GM23248 (cell line): ENCODE measurements at regions not wholly inside any gene's neighbourhood (a gene's known extent, or its start where the extent isn't known, plus 50 kb on each side); places are given as distances from the start of the nearest gene placed in this dataset.
"Not testable (repeated sequence)": the region's sequence is repeated elsewhere in the genome, so short reads cannot be mapped to it uniquely, and the experiment has no call there.

Experiments used
- DNase-seq: peaks from one replicate; pipeline ENCODE4 v3.0.0-alpha.2; 2015
- H2AFZ ChIP-seq: fragments of 200-600 bp; sonication (generic); 2 replicates; pipeline ENCODE4 v1.6.1; 2016; ENCODE audit warnings: antibody characterized with exemption
- H3F3A ChIP-seq: fragments of 200-600 bp; sonication (generic); 2 replicates; pipeline ENCODE4 v1.6.1; 2016; ENCODE audit warnings: mild to moderate bottlenecking, antibody characterized with exemption, mixed run types; ENCODE audit not compliant: insufficient read depth
- H3K27ac ChIP-seq: fragments of 200-600 bp; sonication (generic); 2 replicates; pipeline ENCODE4 v1.5.1; 2016; ENCODE audit warnings: mild to moderate bottlenecking
- H3K27me3 ChIP-seq: fragments of 200-600 bp; sonication (generic); replicated peaks from 2 replicates; pipeline ENCODE4 v1.6.1; 2016; ENCODE audit warnings: mild to moderate bottlenecking; ENCODE audit not compliant: insufficient read depth
- H3K36me3 ChIP-seq: fragments of 200-600 bp; sonication (generic); 2 replicates; pipeline ENCODE4 v1.6.1; 2016; ENCODE audit warnings: low read depth, mild to moderate bottlenecking
- H3K4me1 ChIP-seq: fragments of 200-600 bp; sonication (generic); 2 replicates; pipeline ENCODE4 v1.6.1; 2016; ENCODE audit warnings: mild to moderate bottlenecking; ENCODE audit not compliant: insufficient read depth
- H3K4me2 ChIP-seq: fragments of 200-600 bp; sonication (generic); one replicate; pipeline ENCODE4 v1.6.1; 2016; ENCODE audit warnings: mild to moderate bottlenecking; ENCODE audit not compliant: unreplicated experiment
- H3K4me3 ChIP-seq: fragments of 200-600 bp; sonication (generic); 2 replicates; pipeline ENCODE4 v1.5.1; 2016; ENCODE audit warnings: mild to moderate bottlenecking
- H3K79me2 ChIP-seq: fragments of 200-600 bp; sonication (generic); 2 replicates; pipeline ENCODE4 v1.6.1; 2016; ENCODE audit warnings: mild to moderate bottlenecking; ENCODE audit not compliant: insufficient read depth
- H3K9ac ChIP-seq: fragments of 200-600 bp; sonication (generic); 2 replicates; pipeline ENCODE4 v1.6.1; 2016; ENCODE audit warnings: mild to moderate bottlenecking
- H3K9me2 ChIP-seq: fragments of 200-600 bp; sonication (generic); 2 replicates; pipeline ENCODE4 v1.6.1; 2016; ENCODE audit warnings: mixed run types, mild to moderate bottlenecking, moderate library complexity; ENCODE audit not compliant: insufficient read depth
- H3K9me3 ChIP-seq: fragments of 200-600 bp; sonication (generic); one replicate; pipeline ENCODE4 v1.6.1; 2017; ENCODE audit warnings: low read depth
- H4K20me1 ChIP-seq: fragments of 200-600 bp; sonication (generic); 2 replicates; pipeline ENCODE4 v1.6.0; 2016; ENCODE audit not compliant: insufficient read depth
- EZH2 ChIP-seq: fragments of 200-600 bp; sonication (generic); IDR thresholded peaks from 2 replicates; pipeline ENCODE4 v1.6.1; 2018; ENCODE audit warnings: antibody characterized with exemption, mild to moderate bottlenecking; ENCODE audit not compliant: insufficient read depth, poor library complexity, severe bottlenecking
- EZH2phosphoT487 ChIP-seq: fragments of 200-600 bp; sonication (generic); IDR thresholded peaks from 2 replicates; pipeline ENCODE4 v1.6.1; 2018; ENCODE audit warnings: antibody characterized with exemption, moderate library complexity, mild to moderate bottlenecking, low read depth; ENCODE audit not compliant: insufficient read depth
- WGBS, 2 experiments: methylation state at CpG; one replicate each; pipeline ENCODE4 v1.1.6; 2015 to 2017; ENCODE audit warnings: low lambda C conversion rate in 2 of 2, low coverage in 1 of 2; ENCODE audit errors: missing lambda C conversion rate in 2 of 2; 5-methylcytosine and 5-hydroxymethylcytosine counted together
- in situ Hi-C: fragments of 300-500 bp; cut with MboI; formaldehyde crosslinking; loops from 2 replicates; pipeline ENCODE4 v1.15.0; 2020

- Histone ChIP-seq H2AFZ (no peak overlapping the region), H3K4me1 (peaks cover 9% of the 10 kb centered on the region), H3K9me2 (no peaks in the 10 kb centered on the region), H3K27ac (peak overlapping the region; percentile 46), H3K9ac (no peak overlapping the region), H4K20me1 (no peaks in the 10 kb centered on the region), H3K4me2 (peak overlapping the region; percentile 54), H3F3A (peaks cover 6% of the 10 kb centered on the region), H3K36me3 (no peaks in the 10 kb centered on the region), H3K9me3 (no peaks in the 10 kb centered on the region), H3K4me3 (no peak overlapping the region), H3K79me2 (no peaks in the 10 kb centered on the region), H3K27me3 (no peaks in the 10 kb centered on the region)
- peak; percentile 22 for DNase-seq
- 16 to 25% methylated on average over 5 to 6 of the region's 6 CpGs for WGBS, 2 experiments
- no peak for TF ChIP-seq EZH2phosphoT487
- in situ Hi-C loops: loop anchor here (25.0 kb wide), 1 partner anchor 750 kb away; the partner anchor contains the start of gene ANOS1
Measured at GRCh38 chrX:7987160-7988012, 60.2 kb upstream of the PNPLA4 start.

GRCh38 chrX:7986738-7987137 lies 59.5 kb upstream of the PNPLA4 start:
- not testable (repeated sequence) for H4K20me1 ChIP-seq, H3K4me2 ChIP-seq, H3K4me1 ChIP-seq, H2AFZ ChIP-seq, H3K36me3 ChIP-seq, H3K9me3 ChIP-seq, DNase-seq, H3K9ac ChIP-seq, H3K4me3 ChIP-seq, H3K9me2 ChIP-seq, H3F3A ChIP-seq, H3K27ac ChIP-seq, H3K27me3 ChIP-seq, H3K79me2 ChIP-seq
- in situ Hi-C loops: loop anchor here (25.0 kb wide), 1 partner anchor 751 kb away; the partner anchor contains the start of gene ANOS1
- WGBS, 2 experiments: 95 to 98% methylated on average over 8 to 9 of the region's 9 CpGs

GRCh38 chrX:7985568-7985967 lies 58.4 kb upstream of the PNPLA4 start:
- TF ChIP-seq EZH2phosphoT487 (no peak), EZH2 (no peak)
- Histone ChIP-seq H3K27ac (no peak overlapping the region), H3K79me2 (no peaks in the 10 kb centered on the region), H3K4me2 (no peak overlapping the region), H3K9me2 (no peaks in the 10 kb centered on the region), H3F3A (peaks cover 6% of the 10 kb centered on the region), H3K4me3 (no peak overlapping the region), H3K9me3 (no peaks in the 10 kb centered on the region), H2AFZ (no peak overlapping the region), H4K20me1 (no peaks in the 10 kb centered on the region), H3K27me3 (no peaks in the 10 kb centered on the region), H3K9ac (no peak overlapping the region), H3K4me1 (peaks cover 9% of the 10 kb centered on the region), H3K36me3 (no peaks in the 10 kb centered on the region)
- in situ Hi-C loops: loop anchor here (25.0 kb wide), 1 partner anchor 752 kb away; the partner anchor contains the start of gene ANOS1
- DNase-seq: peak; percentile 39

GRCh38 chrX:7983581-7983980 lies 56.4 kb upstream of the PNPLA4 start:
- H3K27me3 ChIP-seq: no peaks in the 10 kb centered on the region; the same call in 1 of the 2 replicates
- H3K79me2 ChIP-seq: no peaks in the 10 kb centered on the region
- DNase-seq: no peak
- H3F3A ChIP-seq: peaks cover 6% of the 10 kb centered on the region
- H3K4me2 ChIP-seq: no peak overlapping the region
- no peaks in the 10 kb centered on the region for H3K9me2 ChIP-seq
- no peak overlapping the region for H3K9ac ChIP-seq
- in situ Hi-C loops: loop anchor here (25.0 kb wide), 1 partner anchor 754 kb away; the partner anchor contains the start of gene ANOS1
- WGBS, 2 experiments: 86% methylated on average over 1 of the region's 1 CpG
- no peaks in the 10 kb centered on the region for H3K36me3 ChIP-seq
- H3K4me3 ChIP-seq: no peak overlapping the region
- H3K27ac ChIP-seq: no peak overlapping the region
- no peaks in the 10 kb centered on the region for H3K9me3 ChIP-seq
- no peaks in the 10 kb centered on the region for H4K20me1 ChIP-seq
- no peak overlapping the region for H2AFZ ChIP-seq
- peaks cover 9% of the 10 kb centered on the region for H3K4me1 ChIP-seq
- TF ChIP-seq EZH2 (no peak), EZH2phosphoT487 (no peak)
